Effector memory CD8-positive, alpha-beta T cell (primary cell): ENCODE measurements at regions not wholly inside any gene's neighbourhood (a gene's known extent, or its start where the extent isn't known, plus 50 kb on each side); places are given as distances from the start of the nearest gene placed in this dataset.

Source experiments
- ATAC-seq: fragments of 150-1000 bp; cut with Tn5 transposase; replicated peaks from 2 replicates; pipeline ENCODE4 v1.10.0; 2021; ENCODE audit warnings: mild to moderate bottlenecking, moderate library complexity
- DNase-seq, 3 experiments: peaks; one replicate each; pipeline ENCODE4 v3.0.0; 2021
- H3K27ac Mint-ChIP-seq, 2 donors: one replicate each; pipeline ENCODE4 v1.8.0; 2022; ENCODE audit warnings: mild to moderate bottlenecking in 2 of 2, mixed read lengths in 2 of 2, moderate library complexity in 2 of 2
- H3K27me3 Mint-ChIP-seq, 2 donors: one replicate each; pipeline ENCODE4 v1.8.0; 2022; ENCODE audit warnings: mixed read lengths in 2 of 2
- H3K36me3 Mint-ChIP-seq: one replicate; pipeline ENCODE4 v1.8.0; 2022; ENCODE audit warnings: mild to moderate bottlenecking, moderate library complexity, mixed read lengths; ENCODE audit not compliant: insufficient read depth
- H3K4me1 Mint-ChIP-seq, 2 donors: one replicate each; pipeline ENCODE4 v1.8.0; 2022; ENCODE audit warnings: low read depth in 2 of 2, mixed read lengths in 2 of 2
- H3K4me3 Mint-ChIP-seq, 2 donors: one replicate each; pipeline ENCODE4 v1.8.0; 2022; ENCODE audit warnings: mild to moderate bottlenecking in 2 of 2, mixed read lengths in 2 of 2, moderate library complexity in 2 of 2
- H3K9me3 Mint-ChIP-seq, 2 donors: one replicate each; pipeline ENCODE4 v1.8.0; 2022; ENCODE audit warnings: mixed read lengths in 2 of 2

GRCh38 chr2:128376241-128377041 lies 57.8 kb upstream of the HS6ST1 start:
- DNase-seq (no peak), ATAC-seq (no peak)
- peaks cover 22 to 34% of the 10 kb centered on the region in 2 donors for H3K4me1 Mint-ChIP-seq
- no peak overlapping the region for H3K27ac Mint-ChIP-seq
- peaks cover 13% of the 10 kb centered on the region for H3K36me3 Mint-ChIP-seq
- no peak overlapping the region for H3K4me3 Mint-ChIP-seq
- H3K27me3 Mint-ChIP-seq: peaks cover 16 to 76% of the 10 kb centered on the region in 2 donors
- H3K9me3 Mint-ChIP-seq: no peaks in the 10 kb centered on the region

GRCh38 chr2:128377071-128377910 lies 58.6 kb upstream of the HS6ST1 start:
- DNase-seq (no peak), ATAC-seq (no peak)
- H3K4me3 Mint-ChIP-seq: no peak overlapping the region
- H3K4me1 Mint-ChIP-seq: peaks cover 26 to 38% of the 10 kb centered on the region in 2 donors
- H3K9me3 Mint-ChIP-seq: no peaks in the 10 kb centered on the region
- H3K36me3 Mint-ChIP-seq: peaks cover 13% of the 10 kb centered on the region
- no peak overlapping the region for H3K27ac Mint-ChIP-seq
- H3K27me3 Mint-ChIP-seq: peaks cover 16 to 71% of the 10 kb centered on the region in 2 donors

- Mint-ChIP-seq H3K4me1 (peaks cover 18 to 34% of the 10 kb centered on the region in 2 donors), H3K9me3 (no peaks in the 10 kb centered on the region), H3K27me3 (peaks cover 16 to 65% of the 10 kb centered on the region in 2 donors), H3K4me3 (no peak overlapping the region), H3K36me3 (peaks cover 3% of the 10 kb centered on the region), H3K27ac (no peak overlapping the region)
- no peak for ATAC-seq
- no peak for DNase-seq
Observed at GRCh38 chr2:128378231-128379020, 59.8 kb upstream of the HS6ST1 start.

- peaks cover 12 to 25% of the 10 kb centered on the region in 2 donors for H3K4me1 Mint-ChIP-seq
- no peak overlapping the region for H3K4me3 Mint-ChIP-seq
- no peak overlapping the region for H3K27ac Mint-ChIP-seq
- H3K27me3 Mint-ChIP-seq: peaks cover 17 to 59% of the 10 kb centered on the region in 2 donors
- DNase-seq (no peak), ATAC-seq (no peak)
- no peaks in the 10 kb centered on the region for H3K36me3 Mint-ChIP-seq
- H3K9me3 Mint-ChIP-seq: no peaks in the 10 kb centered on the region
Observed at GRCh38 chr2:128379021-128380015, 60.6 kb upstream of the HS6ST1 start.

GRCh38 chr2:128380061-128380889 lies 61.6 kb upstream of the HS6ST1 start:
- Mint-ChIP-seq H3K36me3 (no peaks in the 10 kb centered on the region), H3K9me3 (no peaks in the 10 kb centered on the region), H3K27me3 (peaks cover 26 to 69% of the 10 kb centered on the region in 2 donors), H3K4me3 (no peak overlapping the region), H3K27ac (no peak overlapping the region), H3K4me1 (peaks cover 12 to 25% of the 10 kb centered on the region in 2 donors)
- ATAC-seq: no peak
- DNase-seq: no peak

GRCh38 chr2:128380961-128381938 lies 62.6 kb upstream of the HS6ST1 start:
- ATAC-seq (no peak), DNase-seq (no peak)
- Mint-ChIP-seq H3K27ac (peak overlapping the region in 1 of 2 donors; percentile 41), H3K27me3 (peaks cover 36 to 73% of the 10 kb centered on the region in 2 donors), H3K4me3 (peak overlapping the region; percentile 27 to 65), H3K36me3 (no peaks in the 10 kb centered on the region), H3K4me1 (peaks cover 12 to 25% of the 10 kb centered on the region in 2 donors), H3K9me3 (no peaks in the 10 kb centered on the region)

GRCh38 chr2:128384446-128384845 lies 65.8 kb upstream of the HS6ST1 start:
- no peak for DNase-seq
- H3K27ac Mint-ChIP-seq: no peak overlapping the region

GRCh38 chr2:128384956-128385355 lies 66.3 kb upstream of the HS6ST1 start:
- Mint-ChIP-seq H3K4me3 (no peak overlapping the region), H3K4me1 (peaks cover 12 to 18% of the 10 kb centered on the region in 2 donors), H3K36me3 (no peaks in the 10 kb centered on the region), H3K27me3 (peaks cover 36 to 69% of the 10 kb centered on the region in 2 donors), H3K9me3 (no peaks in the 10 kb centered on the region), H3K27ac (no peak overlapping the region)
- DNase-seq: no peak
- ATAC-seq: no peak

More at GRCh38 chr2:128384446-128384845, 65.8 kb upstream of the HS6ST1 start:
- H3K27me3 Mint-ChIP-seq: peaks cover 36 to 69% of the 10 kb centered on the region in 2 donors
- no peaks in the 10 kb centered on the region for H3K9me3 Mint-ChIP-seq
- H3K4me1 Mint-ChIP-seq: peaks cover 12 to 18% of the 10 kb centered on the region in 2 donors
- ATAC-seq: no peak
- no peaks in the 10 kb centered on the region for H3K36me3 Mint-ChIP-seq
- no peak overlapping the region for H3K4me3 Mint-ChIP-seq

- Mint-ChIP-seq H3K27me3 (peaks cover 36 to 64% of the 10 kb centered on the region in 2 donors), H3K36me3 (no peaks in the 10 kb centered on the region), H3K9me3 (no peaks in the 10 kb centered on the region), H3K4me3 (no peak overlapping the region), H3K4me1 (peaks cover 12 to 18% of the 10 kb centered on the region in 2 donors), H3K27ac (no peak overlapping the region)
- DNase-seq: no peak
- no peak for ATAC-seq
Observed at GRCh38 chr2:128385365-128385764, 66.7 kb upstream of the HS6ST1 start.

- no peak overlapping the region for H3K4me3 Mint-ChIP-seq
- H3K9me3 Mint-ChIP-seq: no peaks in the 10 kb centered on the region
- ATAC-seq: no peak
- peaks cover 40 to 57% of the 10 kb centered on the region in 2 donors for H3K27me3 Mint-ChIP-seq
- no peaks in the 10 kb centered on the region for H3K36me3 Mint-ChIP-seq
- no peak overlapping the region for H3K27ac Mint-ChIP-seq
- DNase-seq: no peak
- H3K4me1 Mint-ChIP-seq: peaks cover 12 to 16% of the 10 kb centered on the region in 2 donors
Observed at GRCh38 chr2:128386066-128386465, 67.4 kb upstream of the HS6ST1 start.

- Mint-ChIP-seq H3K36me3 (no peaks in the 10 kb centered on the region), H3K4me1 (no peaks in the 10 kb centered on the region), H3K27ac (no peak overlapping the region), H3K4me3 (no peak overlapping the region), H3K9me3 (no peaks in the 10 kb centered on the region), H3K27me3 (peaks cover 52 to 66% of the 10 kb centered on the region in 2 donors)
- no peak for ATAC-seq
- DNase-seq: no peak
Observed at GRCh38 chr2:128388499-128388941, 69.9 kb upstream of the HS6ST1 start.
